Right lobe of liver (tissue), 4 donors: ENCODE measurements at regions not wholly inside any gene's neighbourhood (a gene's known extent, or its start where the extent isn't known, plus 50 kb on each side); places are given as distances from the start of the nearest gene placed in this dataset.

Experiments
- CTCF ChIP-seq, 4 donors: fragments of 200-600 bp in 3 of 4; fragments of 450-650 bp in 1 of 4; IDR thresholded peaks; one replicate each; pipeline versions ENCODE4 v1.5.1 to v1.8.0; 2016 to 2022; ENCODE audit warnings: antibody characterized with exemption in 4 of 4, mild to moderate bottlenecking in 2 of 4
- POLR2A ChIP-seq: fragments of 450-650 bp; IDR thresholded peaks from one replicate; pipeline ENCODE4 v1.6.1; 2017; ENCODE audit warnings: antibody characterized with exemption, mild to moderate bottlenecking
- donor health status: DM: no; HTN: no; CAD: no.
- donor health status: DM: no; HTN: no; CAD: no.
- donor health status: DM: no; HTN: yes; CAD: no.

- TF ChIP-seq POLR2A (no peak), CTCF (IDR thresholded peaks at IDR 0.05) (no peak)
These were observed 65.5 kb upstream of the CEACAM21 start for GRCh38 chr19:41510484-41510883.
